ENCODE measurements at regions not wholly inside any gene's neighbourhood (a gene's known extent, or its start where the extent isn't known, plus 50 kb on each side); places are given as distances from the start of the nearest gene placed in this dataset.

DNA sequence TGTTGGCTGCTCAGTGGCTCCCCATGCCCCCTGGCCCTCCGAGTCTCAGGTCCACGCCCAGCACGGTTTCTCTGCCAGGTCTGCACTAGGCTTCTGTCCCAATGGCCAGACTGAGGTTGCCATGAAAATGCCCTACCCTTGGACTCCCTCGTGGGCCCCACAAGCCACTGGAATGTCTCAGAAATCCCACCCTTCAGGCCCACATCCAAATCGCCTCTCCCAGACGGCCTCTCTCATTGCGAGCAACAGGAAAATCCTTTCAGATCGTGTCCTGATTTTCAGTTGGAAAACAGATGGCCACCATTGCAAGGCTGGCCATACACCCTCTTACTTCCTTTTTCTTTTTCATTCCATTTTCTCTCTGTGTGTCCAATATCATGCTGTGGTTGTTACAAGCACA, 77.3 kb downstream of the IRF2BPL start:
- Histone ChIP-seq H3K9ac (no peak overlapping the region), H2AFZ (ENCODE audit: low read depth) (no peak overlapping the region), H3K27me3 (ENCODE audit: insufficient read depth, low read depth) (no peaks in the 10 kb centered on the region), H3K36me3 (ENCODE audit: insufficient read depth) (no peaks in the 10 kb centered on the region), H4K20me1 (ENCODE audit: insufficient read depth) (no peaks in the 10 kb centered on the region), H3K4me3 (IDR thresholded peaks at IDR 0.05; ENCODE audit: insufficient read depth, low read depth, low read length) (no peak overlapping the region), H3K4me1 (ENCODE audit: low read depth, poor library complexity, severe bottlenecking) (peaks cover 54% of the 10 kb centered on the region), H3K4me2 (no peak overlapping the region), H3K79me2 (ENCODE audit: insufficient read depth, low read depth) (no peaks in the 10 kb centered on the region), H3K27ac (no peak overlapping the region)
- TF ChIP-seq, protein P1, sequence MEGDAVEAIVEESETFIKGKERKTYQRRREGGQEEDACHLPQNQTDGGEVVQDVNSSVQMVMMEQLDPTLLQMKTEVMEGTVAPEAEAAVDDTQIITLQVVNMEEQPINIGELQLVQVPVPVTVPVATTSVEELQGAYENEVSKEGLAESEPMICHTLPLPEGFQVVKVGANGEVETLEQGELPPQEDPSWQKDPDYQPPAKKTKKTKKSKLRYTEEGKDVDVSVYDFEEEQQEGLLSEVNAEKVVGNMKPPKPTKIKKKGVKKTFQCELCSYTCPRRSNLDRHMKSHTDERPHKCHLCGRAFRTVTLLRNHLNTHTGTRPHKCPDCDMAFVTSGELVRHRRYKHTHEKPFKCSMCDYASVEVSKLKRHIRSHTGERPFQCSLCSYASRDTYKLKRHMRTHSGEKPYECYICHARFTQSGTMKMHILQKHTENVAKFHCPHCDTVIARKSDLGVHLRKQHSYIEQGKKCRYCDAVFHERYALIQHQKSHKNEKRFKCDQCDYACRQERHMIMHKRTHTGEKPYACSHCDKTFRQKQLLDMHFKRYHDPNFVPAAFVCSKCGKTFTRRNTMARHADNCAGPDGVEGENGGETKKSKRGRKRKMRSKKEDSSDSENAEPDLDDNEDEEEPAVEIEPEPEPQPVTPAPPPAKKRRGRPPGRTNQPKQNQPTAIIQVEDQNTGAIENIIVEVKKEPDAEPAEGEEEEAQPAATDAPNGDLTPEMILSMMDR (conservative IDR thresholded peaks at IDR 0.05; ENCODE audit: low read depth, low read length), result no peak

DNA sequence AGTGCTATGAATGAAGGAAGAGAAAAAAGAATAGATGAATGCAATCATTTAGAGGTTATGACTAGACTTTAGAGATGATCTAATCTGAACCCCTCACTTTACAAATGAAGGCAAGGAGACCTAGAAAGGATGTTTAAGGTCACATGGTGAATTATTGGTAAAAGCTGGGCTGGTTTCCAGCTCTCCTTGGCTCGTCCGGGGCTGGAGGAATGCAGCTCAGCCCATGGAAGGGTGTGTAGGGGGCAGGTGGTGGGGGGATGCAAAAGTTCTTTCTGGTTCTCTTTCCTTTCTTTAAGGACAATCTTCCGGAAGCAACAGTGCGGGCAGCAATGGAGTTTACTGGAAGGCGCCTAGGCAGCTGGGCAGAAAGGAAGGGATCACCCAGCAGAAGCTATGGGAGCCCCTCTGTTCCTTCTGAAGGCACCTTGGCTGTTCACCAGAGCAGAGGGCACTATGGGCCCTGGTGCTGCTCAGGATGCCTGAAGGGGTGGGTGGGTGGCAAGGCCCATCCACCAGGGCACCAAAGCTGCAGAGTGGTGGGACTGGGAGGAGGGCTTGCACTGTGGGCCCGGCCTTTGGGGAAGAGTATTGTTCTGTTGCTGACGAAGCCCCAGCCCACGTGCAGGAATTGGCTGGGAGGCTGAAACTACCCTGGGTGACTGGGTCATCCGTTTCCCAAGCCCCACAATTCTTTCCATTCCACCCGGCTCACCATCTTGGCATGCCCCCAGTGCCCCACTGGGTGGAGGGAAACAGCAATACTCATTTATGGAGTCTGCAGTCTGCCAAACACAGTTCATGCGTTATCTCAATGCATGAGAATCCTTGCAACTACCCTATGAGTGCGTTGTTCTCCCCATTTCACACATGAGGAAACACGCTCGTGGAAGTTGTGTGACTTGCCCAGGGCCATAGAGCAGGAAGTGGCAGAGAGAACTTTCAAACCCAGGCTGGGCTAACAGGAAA, 78.2 kb downstream of the IRF2BPL start:
- Histone ChIP-seq H3K4me3 (IDR thresholded peaks at IDR 0.05; ENCODE audit: insufficient read depth, low read depth, low read length) (no peak overlapping the region), H3K4me1 (ENCODE audit: low read depth, poor library complexity, severe bottlenecking) (peaks cover 49% of the 10 kb centered on the region), H3K36me3 (ENCODE audit: insufficient read depth) (no peaks in the 10 kb centered on the region), H3K79me2 (ENCODE audit: insufficient read depth, low read depth) (no peaks in the 10 kb centered on the region), H4K20me1 (ENCODE audit: insufficient read depth) (no peaks in the 10 kb centered on the region), H2AFZ (ENCODE audit: low read depth) (no peak overlapping the region), H3K27me3 (ENCODE audit: insufficient read depth, low read depth) (no peaks in the 10 kb centered on the region), H3K27ac (no peak overlapping the region), H3K4me2 (no peak overlapping the region), H3K9ac (no peak overlapping the region)
- TF ChIP-seq, protein P1 (conservative IDR thresholded peaks at IDR 0.05; ENCODE audit: low read depth, low read length), result no peak

DNA sequence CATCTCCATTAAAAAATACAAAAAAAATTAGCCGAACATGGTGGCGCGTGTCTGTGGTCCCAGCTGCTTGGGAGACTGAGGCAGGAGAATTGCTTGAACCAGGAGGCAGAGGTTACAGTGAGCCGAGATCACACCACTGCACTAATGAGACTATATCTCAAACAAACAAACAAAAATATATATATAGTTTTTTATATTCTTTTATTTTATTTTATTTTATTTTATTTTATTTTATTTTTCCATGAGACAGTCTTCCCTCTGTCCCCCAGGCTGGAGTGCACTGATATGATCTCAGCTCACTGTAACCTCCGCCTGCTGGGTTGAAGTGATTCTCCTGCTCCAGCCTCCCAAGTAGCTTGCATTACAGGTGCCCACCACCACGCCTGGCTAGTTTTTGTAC, 79.5 kb downstream of the IRF2BPL start:
- peaks cover 38% of the 10 kb centered on the region for H3K4me1 ChIP-seq (ENCODE audit: low read depth, poor library complexity, severe bottlenecking)
- no peak overlapping the region for H3K4me3 ChIP-seq (IDR thresholded peaks at IDR 0.05; ENCODE audit: insufficient read depth, low read depth, low read length)
- H3K36me3 ChIP-seq (ENCODE audit: insufficient read depth), result no peaks in the 10 kb centered on the region
- H2AFZ ChIP-seq (ENCODE audit: low read depth), result no peak overlapping the region
- no peaks in the 10 kb centered on the region for H3K27me3 ChIP-seq (ENCODE audit: insufficient read depth, low read depth)
- no peak overlapping the region for H3K9ac ChIP-seq
- H3K4me2 ChIP-seq, result no peak overlapping the region
- TF ChIP-seq, protein P1 (conservative IDR thresholded peaks at IDR 0.05; ENCODE audit: low read depth, low read length), result no peak
- no peaks in the 10 kb centered on the region for H3K79me2 ChIP-seq (ENCODE audit: insufficient read depth, low read depth)
- no peak overlapping the region for H3K27ac ChIP-seq
- H4K20me1 ChIP-seq (ENCODE audit: insufficient read depth), result no peaks in the 10 kb centered on the region

DNA sequence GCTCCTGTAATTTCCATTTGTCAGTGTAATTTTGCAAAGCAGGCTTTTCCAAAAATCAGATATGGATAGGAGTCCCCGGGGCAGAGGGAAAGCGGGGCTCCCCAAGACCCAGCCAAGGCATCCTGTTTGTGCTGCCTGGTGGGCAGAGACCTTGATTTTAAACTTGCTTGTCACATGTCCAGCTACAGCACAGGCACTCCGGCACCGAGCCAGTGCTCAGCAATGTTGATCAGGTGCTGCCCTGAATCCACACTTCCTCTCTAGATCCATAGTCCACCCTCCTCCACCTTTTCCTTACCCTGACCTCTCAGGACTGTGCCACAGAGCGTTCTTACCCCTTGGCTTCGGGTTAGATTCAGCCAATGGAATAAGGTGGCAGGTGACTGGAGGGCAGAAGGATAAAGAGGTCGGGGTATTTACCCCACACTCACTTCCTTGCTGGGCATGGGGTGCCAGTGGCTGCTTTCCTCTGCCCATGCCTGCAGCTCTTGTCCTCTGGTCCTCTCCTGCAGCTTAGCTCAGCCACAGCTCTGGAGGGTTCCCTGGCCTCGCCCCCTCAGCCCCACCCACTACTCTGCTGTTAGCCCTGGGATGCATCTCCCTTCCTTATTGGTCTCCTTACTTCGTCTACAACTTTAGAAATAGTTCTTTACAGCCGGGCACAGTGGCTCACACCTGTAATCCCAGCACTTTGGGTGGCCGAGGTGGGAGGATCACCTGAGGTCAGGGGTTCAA, 80.1 kb downstream of the IRF2BPL start:
- H4K20me1 ChIP-seq (ENCODE audit: insufficient read depth), result no peaks in the 10 kb centered on the region
- no peak overlapping the region for H3K4me3 ChIP-seq (IDR thresholded peaks at IDR 0.05; ENCODE audit: insufficient read depth, low read depth, low read length)
- H3K27ac ChIP-seq, result no peak overlapping the region
- TF ChIP-seq, protein P1 (conservative IDR thresholded peaks at IDR 0.05; ENCODE audit: low read depth, low read length), result no peak
- H3K27me3 ChIP-seq (ENCODE audit: insufficient read depth, low read depth), result no peaks in the 10 kb centered on the region
- H3K36me3 ChIP-seq (ENCODE audit: insufficient read depth), result no peaks in the 10 kb centered on the region
- peak overlapping the region; percentile 80; the same call in 1 of the 2 replicates for H3K4me2 ChIP-seq
- H3K79me2 ChIP-seq (ENCODE audit: insufficient read depth, low read depth), result no peaks in the 10 kb centered on the region
- H3K9ac ChIP-seq, result no peak overlapping the region
- peaks cover 32% of the 10 kb centered on the region for H3K4me1 ChIP-seq (ENCODE audit: low read depth, poor library complexity, severe bottlenecking)
- no peak overlapping the region for H2AFZ ChIP-seq (ENCODE audit: low read depth)
